HL-60 (cell line): ENCODE measurements at regions not wholly inside any gene's neighbourhood (a gene's known extent, or its start where the extent isn't known, plus 50 kb on each side); places are given as distances from the start of the nearest gene placed in this dataset.

Source experiments
- DNase-seq, 2 experiments: peaks; one replicate each; pipeline ENCODE4 v3.0.0-alpha.2; 2010 to 2020; ENCODE audit warnings: low read depth in 1 of 2, low spot score in 1 of 2
- H3K27ac ChIP-seq: fragments of 250-450 bp; sonication (Bioruptor Pico); replicated peaks from 2 replicates; pipeline ENCODE4 v1.5.1; 2020; ENCODE audit warnings: mild to moderate bottlenecking, moderate library complexity
- H3K27me3 ChIP-seq: fragments of 250-450 bp; sonication (Bioruptor Pico); 2 replicates; pipeline ENCODE4 v1.5.1; 2021; ENCODE audit warnings: mild to moderate bottlenecking, moderate library complexity; ENCODE audit not compliant: insufficient read depth, poor library complexity, severe bottlenecking
- H3K4me3 ChIP-seq: replicated peaks from 2 replicates; pipeline ENCODE4 v1.5.1; 2011; ENCODE audit warnings: mild to moderate bottlenecking, control low read depth, low read length; ENCODE audit not compliant: insufficient read depth
- GABPA ChIP-seq: IDR thresholded peaks from 2 replicates; pipeline ENCODE4 v1.6.1; 2012; ENCODE audit warnings: low read depth
- POLR2AphosphoS5 ChIP-seq: IDR thresholded peaks from 2 replicates; pipeline ENCODE4 v1.6.1; 2012; ENCODE audit warnings: low read depth
- REST ChIP-seq: IDR thresholded peaks from 2 replicates; pipeline ENCODE4 v1.6.1; 2012; ENCODE audit warnings: low read depth; ENCODE audit not compliant: insufficient replicate concordance
- SPI1 ChIP-seq: IDR thresholded peaks from 2 replicates; pipeline ENCODE4 v1.6.1; 2012; ENCODE audit warnings: low read depth, mild to moderate bottlenecking, borderline replicate concordance
- TF ChIP-seq, protein P1 (sequence below): IDR thresholded peaks from one replicate; pipeline ENCODE4 v1.5.1; 2011; ENCODE audit warnings: low read length, control low read depth, inconsistent platforms; ENCODE audit not compliant: insufficient read depth

GRCh38 chr3:117558681-117559080 lies 849.1 kb downstream of the TUSC7 start:
- no peak for DNase-seq
- Histone ChIP-seq H3K27me3 (no peaks in the 10 kb centered on the region), H3K27ac (no peak overlapping the region), H3K4me3 (no peak overlapping the region)
- TF ChIP-seq, protein P1, sequence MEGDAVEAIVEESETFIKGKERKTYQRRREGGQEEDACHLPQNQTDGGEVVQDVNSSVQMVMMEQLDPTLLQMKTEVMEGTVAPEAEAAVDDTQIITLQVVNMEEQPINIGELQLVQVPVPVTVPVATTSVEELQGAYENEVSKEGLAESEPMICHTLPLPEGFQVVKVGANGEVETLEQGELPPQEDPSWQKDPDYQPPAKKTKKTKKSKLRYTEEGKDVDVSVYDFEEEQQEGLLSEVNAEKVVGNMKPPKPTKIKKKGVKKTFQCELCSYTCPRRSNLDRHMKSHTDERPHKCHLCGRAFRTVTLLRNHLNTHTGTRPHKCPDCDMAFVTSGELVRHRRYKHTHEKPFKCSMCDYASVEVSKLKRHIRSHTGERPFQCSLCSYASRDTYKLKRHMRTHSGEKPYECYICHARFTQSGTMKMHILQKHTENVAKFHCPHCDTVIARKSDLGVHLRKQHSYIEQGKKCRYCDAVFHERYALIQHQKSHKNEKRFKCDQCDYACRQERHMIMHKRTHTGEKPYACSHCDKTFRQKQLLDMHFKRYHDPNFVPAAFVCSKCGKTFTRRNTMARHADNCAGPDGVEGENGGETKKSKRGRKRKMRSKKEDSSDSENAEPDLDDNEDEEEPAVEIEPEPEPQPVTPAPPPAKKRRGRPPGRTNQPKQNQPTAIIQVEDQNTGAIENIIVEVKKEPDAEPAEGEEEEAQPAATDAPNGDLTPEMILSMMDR = no peak
- TF ChIP-seq SPI1 (no peak), POLR2AphosphoS5 (no peak), REST (no peak), GABPA (no peak)

GRCh38 chr3:117562000-117562399 lies 852.4 kb downstream of the TUSC7 start:
- no peaks in the 10 kb centered on the region for H3K27me3 ChIP-seq
- no peak for DNase-seq
- TF ChIP-seq REST (no peak), POLR2AphosphoS5 (no peak)
- TF ChIP-seq, protein P1 = no peak
- no peak overlapping the region for H3K27ac ChIP-seq
- H3K4me3 ChIP-seq = no peak overlapping the region

DNA sequence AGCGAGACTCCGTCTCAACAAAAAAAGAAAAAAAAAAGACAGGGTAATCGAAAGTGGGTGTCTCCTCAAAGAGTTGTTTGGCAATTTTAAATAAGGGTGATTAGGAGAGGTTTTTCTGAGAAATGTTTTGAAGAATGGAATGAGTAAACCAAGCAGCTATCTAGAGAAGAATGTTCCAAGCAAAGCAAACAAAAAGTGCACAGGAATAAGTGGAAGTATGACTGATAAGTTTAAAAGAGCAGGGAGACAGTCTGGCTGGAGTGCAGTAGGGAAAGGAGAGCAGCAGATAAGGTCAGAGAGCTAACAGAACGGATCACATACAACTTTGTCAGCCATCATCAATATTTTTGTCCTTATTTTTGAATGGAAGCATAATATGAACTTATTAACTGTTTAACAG lies 853.5 kb downstream of the TUSC7 start:
- Histone ChIP-seq H3K4me3 (no peak overlapping the region), H3K27me3 (no peaks in the 10 kb centered on the region), H3K27ac (no peak overlapping the region)
- no peak for DNase-seq
- TF ChIP-seq REST = no peak
- TF ChIP-seq SPI1 = no peak
- TF ChIP-seq POLR2AphosphoS5 = no peak
- no peak for TF ChIP-seq GABPA
- TF ChIP-seq, protein P1 = no peak
